Fibroblast of lung (primary cell): ENCODE measurements at regions not wholly inside any gene's neighbourhood (a gene's known extent, or its start where the extent isn't known, plus 50 kb on each side); places are given as distances from the start of the nearest gene placed in this dataset.

Source experiments
- DNase-seq, 2 donors: peaks; one replicate each; pipeline versions ENCODE4 v3.0.0 to v3.0.0-alpha.2; 2010; ENCODE audit warnings: low read depth in 2 of 2
- H2AFZ ChIP-seq: 2 replicates; pipeline ENCODE4 v1.5.1; 2012; ENCODE audit warnings: low read length, control low read depth, inconsistent platforms
- H3K27ac ChIP-seq: 2 replicates; pipeline ENCODE4 v1.5.1; 2011; ENCODE audit warnings: low read length, control low read depth; ENCODE audit not compliant: insufficient read depth
- H3K27me3 ChIP-seq: 2 replicates; pipeline ENCODE4 v1.5.1; 2011; ENCODE audit warnings: mild to moderate bottlenecking, low read length; ENCODE audit not compliant: control insufficient read depth, insufficient read depth
- H3K36me3 ChIP-seq: 2 replicates; pipeline ENCODE4 v1.5.1; 2011; ENCODE audit warnings: low read length; ENCODE audit not compliant: control insufficient read depth, insufficient read depth
- H3K4me1 ChIP-seq: 2 replicates; pipeline ENCODE4 v1.5.1; 2011; ENCODE audit warnings: low read length; ENCODE audit not compliant: control insufficient read depth, insufficient read depth; ENCODE audit errors: extremely low read depth
- H3K4me2 ChIP-seq: 2 replicates; pipeline ENCODE4 v1.5.1; 2011; ENCODE audit warnings: low read length, control low read depth; ENCODE audit not compliant: insufficient read depth; ENCODE audit errors: extremely low read depth
- H3K4me3 ChIP-seq, 4 experiments: fragments of 200-600 bp in 1 of 4; sonication (generic) in 1 of 4; replicated peaks in 1 of 4; 2 replicates each; pipeline ENCODE4 v1.5.1; 2011 to 2016; ENCODE audit warnings: low read length in 4 of 4, low read depth in 3 of 4, mild to moderate bottlenecking in 3 of 4, control low read depth in 2 of 4, inconsistent platforms in 1 of 4, mixed read lengths in 1 of 4; ENCODE audit not compliant: insufficient read depth in 1 of 4; ENCODE audit errors: control extremely low read depth in 1 of 4
- H3K79me2 ChIP-seq: 2 replicates; pipeline ENCODE4 v1.5.1; 2012; ENCODE audit warnings: mild to moderate bottlenecking, low read length, inconsistent platforms; ENCODE audit not compliant: control insufficient read depth, insufficient read depth
- H3K9ac ChIP-seq: 2 replicates; pipeline ENCODE4 v1.5.1; 2011; ENCODE audit warnings: mild to moderate bottlenecking, low read length, control low read depth; ENCODE audit not compliant: insufficient read depth
- H3K9me3 ChIP-seq: 2 replicates; pipeline ENCODE4 v1.5.1; 2012; ENCODE audit warnings: low read depth, low read length; ENCODE audit not compliant: control insufficient read depth, insufficient read depth
- H4K20me1 ChIP-seq: 2 replicates; pipeline ENCODE4 v1.5.1; 2011; ENCODE audit warnings: low read length; ENCODE audit not compliant: control insufficient read depth, insufficient read depth; ENCODE audit errors: extremely low read depth
- EZH2 ChIP-seq: IDR thresholded peaks from 2 replicates; pipeline ENCODE4 v1.5.1; 2012; ENCODE audit warnings: low read length, control low read depth, mild to moderate bottlenecking; ENCODE audit errors: missing control alignments
- TF ChIP-seq, protein P1 (sequence below), 2 donors: IDR thresholded peaks in 1 of 2; conservative IDR thresholded peaks in 1 of 2; 1 replicate in 1 of 2; 2 replicates in 1 of 2; pipeline ENCODE4 v1.5.1; 2011 to 2012; ENCODE audit warnings: low read length in 2 of 2, control low read depth in 1 of 2, inconsistent platforms in 1 of 2, low read depth in 1 of 2, mild to moderate bottlenecking in 1 of 2

DNA sequence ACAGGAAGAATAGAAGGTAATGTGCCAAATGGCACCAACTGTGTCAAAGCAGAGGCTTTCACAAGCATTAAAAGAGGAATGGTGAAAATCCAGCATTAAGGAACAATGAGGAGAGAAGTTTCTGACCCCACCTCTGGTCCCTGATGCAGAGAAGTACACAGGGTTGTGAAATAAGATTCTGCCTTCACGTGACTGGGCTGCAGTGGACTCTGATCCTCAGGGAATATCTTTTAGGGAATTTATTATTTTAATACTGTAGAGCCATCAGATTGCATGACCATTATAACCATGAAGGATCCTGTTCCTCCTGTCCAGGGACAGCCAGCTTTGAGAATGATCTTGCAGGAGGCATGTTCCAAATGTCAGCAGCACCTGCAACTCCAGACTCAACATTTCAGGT, 74.4 kb upstream of the FAR1 start:
- H3K4me3 ChIP-seq, result no peak overlapping the region
- H3K27ac ChIP-seq, result no peak overlapping the region
- H4K20me1 ChIP-seq, result no peaks in the 10 kb centered on the region
- H3K4me1 ChIP-seq, result no peaks in the 10 kb centered on the region
- no peaks in the 10 kb centered on the region for H3K9me3 ChIP-seq
- no peak overlapping the region for H3K4me2 ChIP-seq
- no peak for TF ChIP-seq EZH2
- TF ChIP-seq, protein P1, sequence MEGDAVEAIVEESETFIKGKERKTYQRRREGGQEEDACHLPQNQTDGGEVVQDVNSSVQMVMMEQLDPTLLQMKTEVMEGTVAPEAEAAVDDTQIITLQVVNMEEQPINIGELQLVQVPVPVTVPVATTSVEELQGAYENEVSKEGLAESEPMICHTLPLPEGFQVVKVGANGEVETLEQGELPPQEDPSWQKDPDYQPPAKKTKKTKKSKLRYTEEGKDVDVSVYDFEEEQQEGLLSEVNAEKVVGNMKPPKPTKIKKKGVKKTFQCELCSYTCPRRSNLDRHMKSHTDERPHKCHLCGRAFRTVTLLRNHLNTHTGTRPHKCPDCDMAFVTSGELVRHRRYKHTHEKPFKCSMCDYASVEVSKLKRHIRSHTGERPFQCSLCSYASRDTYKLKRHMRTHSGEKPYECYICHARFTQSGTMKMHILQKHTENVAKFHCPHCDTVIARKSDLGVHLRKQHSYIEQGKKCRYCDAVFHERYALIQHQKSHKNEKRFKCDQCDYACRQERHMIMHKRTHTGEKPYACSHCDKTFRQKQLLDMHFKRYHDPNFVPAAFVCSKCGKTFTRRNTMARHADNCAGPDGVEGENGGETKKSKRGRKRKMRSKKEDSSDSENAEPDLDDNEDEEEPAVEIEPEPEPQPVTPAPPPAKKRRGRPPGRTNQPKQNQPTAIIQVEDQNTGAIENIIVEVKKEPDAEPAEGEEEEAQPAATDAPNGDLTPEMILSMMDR (conservative IDR thresholded peaks at IDR 0.05 in 1 of 2, IDR thresholded peaks at IDR 0.05 in 1 of 2; ENCODE audit: low read depth in 1 of 2, low read length in 2 of 2), result no peak
- no peak overlapping the region for H2AFZ ChIP-seq
- H3K79me2 ChIP-seq, result no peaks in the 10 kb centered on the region
- DNase-seq, result no peak
- H3K36me3 ChIP-seq, result no peaks in the 10 kb centered on the region
- no peak overlapping the region for H3K9ac ChIP-seq
- no peaks in the 10 kb centered on the region for H3K27me3 ChIP-seq

- Histone ChIP-seq H3K9ac (no peak overlapping the region), H3K79me2 (no peaks in the 10 kb centered on the region), H3K4me2 (no peak overlapping the region), H2AFZ (no peak overlapping the region), H3K27me3 (no peaks in the 10 kb centered on the region), H4K20me1 (no peaks in the 10 kb centered on the region), H3K4me1 (no peaks in the 10 kb centered on the region), H3K4me3 (no peak overlapping the region), H3K9me3 (no peaks in the 10 kb centered on the region), H3K36me3 (no peaks in the 10 kb centered on the region), H3K27ac (no peak overlapping the region)
- DNase-seq, result no peak
- TF ChIP-seq, protein P1 (conservative IDR thresholded peaks at IDR 0.05 in 1 of 2, IDR thresholded peaks at IDR 0.05 in 1 of 2; ENCODE audit: low read depth in 1 of 2, low read length in 2 of 2), result no peak
- TF ChIP-seq EZH2, result no peak
These were observed 82.8 kb upstream of the PTH start for GRCh38 chr11:13578514-13579140.

- Histone ChIP-seq H3K27me3 (no peaks in the 10 kb centered on the region), H3K4me2 (no peak overlapping the region), H2AFZ (no peak overlapping the region), H3K4me1 (no peaks in the 10 kb centered on the region), H3K9me3 (no peaks in the 10 kb centered on the region), H3K9ac (no peak overlapping the region), H3K36me3 (no peaks in the 10 kb centered on the region), H3K79me2 (no peaks in the 10 kb centered on the region), H3K4me3 (no peak overlapping the region), H4K20me1 (no peaks in the 10 kb centered on the region), H3K27ac (no peak overlapping the region)
- no peak for DNase-seq
- TF ChIP-seq EZH2, result no peak
- TF ChIP-seq, protein P1 (conservative IDR thresholded peaks at IDR 0.05 in 1 of 2, IDR thresholded peaks at IDR 0.05 in 1 of 2; ENCODE audit: low read depth in 1 of 2, low read length in 2 of 2), result no peak
These were observed 82.1 kb upstream of the PTH start for GRCh38 chr11:13577881-13578280.
